ENCODE measurements at regions not wholly inside any gene's neighbourhood (a gene's known extent, or its start where the extent isn't known, plus 50 kb on each side); places are given as distances from the start of the nearest gene placed in this dataset.

GRCh38 chr12:25637752-25638151, 84.7 kb upstream of the LMNTD1 start:
- Histone ChIP-seq H3K27me3 (no peaks in the 10 kb centered on the region), H3K4me3 (no peak overlapping the region), H3K36me3 (no peaks in the 10 kb centered on the region), H3K4me1 (no peaks in the 10 kb centered on the region), H3K9me3 (no peaks in the 10 kb centered on the region), H3K27ac (no peak overlapping the region)
- no peak for DNase-seq (ENCODE audit: low spot score)
- no peak for TF ChIP-seq CTCF (IDR thresholded peaks at IDR 0.05)

GRCh38 chr12:25639406-25639805, 86.3 kb upstream of the LMNTD1 start:
- DNase-seq (ENCODE audit: low spot score): no peak
- Histone ChIP-seq H3K27ac (no peak overlapping the region), H3K27me3 (no peaks in the 10 kb centered on the region), H3K4me1 (no peaks in the 10 kb centered on the region), H3K4me3 (no peak overlapping the region), H3K36me3 (no peaks in the 10 kb centered on the region), H3K9me3 (no peaks in the 10 kb centered on the region)
- no peak for TF ChIP-seq CTCF (IDR thresholded peaks at IDR 0.05)

GRCh38 chr12:25644979-25645378, 91.9 kb upstream of the LMNTD1 start:
- no peak overlapping the region for H3K27ac ChIP-seq
- no peak for TF ChIP-seq CTCF (IDR thresholded peaks at IDR 0.05)
- no peaks in the 10 kb centered on the region for H3K9me3 ChIP-seq
- no peaks in the 10 kb centered on the region for H3K36me3 ChIP-seq
- H3K4me1 ChIP-seq: peaks cover 0 to 8% of the 10 kb centered on the region in 2 donors
- H3K4me3 ChIP-seq: no peak overlapping the region
- no peak for DNase-seq (ENCODE audit: low spot score)
- no peaks in the 10 kb centered on the region for H3K27me3 ChIP-seq

GRCh38 chr12:25645427-25645826, 92.3 kb upstream of the LMNTD1 start:
- H3K4me3 ChIP-seq: no peak overlapping the region
- H3K4me1 ChIP-seq: peaks cover 0 to 8% of the 10 kb centered on the region in 2 donors
- H3K36me3 ChIP-seq: no peaks in the 10 kb centered on the region
- no peak for DNase-seq (ENCODE audit: low spot score)
- H3K27me3 ChIP-seq: no peaks in the 10 kb centered on the region
- no peak overlapping the region for H3K27ac ChIP-seq
- no peak for TF ChIP-seq CTCF (IDR thresholded peaks at IDR 0.05)
- H3K9me3 ChIP-seq: no peaks in the 10 kb centered on the region

- Histone ChIP-seq H3K27ac (no peak overlapping the region), H3K9me3 (no peaks in the 10 kb centered on the region), H3K4me1 (peaks cover 0 to 8% of the 10 kb centered on the region in 2 donors), H3K36me3 (no peaks in the 10 kb centered on the region), H3K4me3 (no peak overlapping the region), H3K27me3 (no peaks in the 10 kb centered on the region)
- TF ChIP-seq CTCF (IDR thresholded peaks at IDR 0.05): no peak
- DNase-seq (ENCODE audit: low spot score): no peak
Observed at GRCh38 chr12:25651931-25652330, 98.8 kb upstream of the LMNTD1 start.

GRCh38 chr12:25652371-25652770, 99.3 kb upstream of the LMNTD1 start:
- Histone ChIP-seq H3K27me3 (no peaks in the 10 kb centered on the region), H3K36me3 (no peaks in the 10 kb centered on the region), H3K4me3 (no peak overlapping the region), H3K9me3 (no peaks in the 10 kb centered on the region), H3K4me1 (peaks cover 0 to 8% of the 10 kb centered on the region in 2 donors), H3K27ac (no peak overlapping the region)
- no peak for DNase-seq (ENCODE audit: low spot score)
- no peak for TF ChIP-seq CTCF (IDR thresholded peaks at IDR 0.05)
